Skin of body (tissue), 1 donor: ENCODE measurements at regions not wholly inside any gene's neighbourhood (a gene's known extent, or its start where the extent isn't known, plus 50 kb on each side); places are given as distances from the start of the nearest gene placed in this dataset.
"Not testable (repeated sequence)": the region's sequence is repeated elsewhere in the genome, so short reads cannot be mapped to it uniquely, and the experiment has no call there.

Experiments
- DNase-seq: peaks from one replicate; lab custom pipeline; 2025; lab: John Stamatoyannopoulos, UW

- DNase-seq: peak; percentile 14
Observed at GRCh38 chr14:83975435-83975834, 1554.5 kb upstream of the FLRT2 start.

GRCh38 chr14:83975841-83976770 lies 1553.8 kb upstream of the FLRT2 start:
- DNase-seq: peak; percentile 35

GRCh38 chr14:83977583-83977982 lies 1552.4 kb upstream of the FLRT2 start:
- DNase-seq: no peak

- not testable (repeated sequence) for DNase-seq
Observed at GRCh38 chr14:83981676-83982258, 1548.2 kb upstream of the FLRT2 start.

GRCh38 chr14:83988275-83988674 lies 1541.7 kb upstream of the FLRT2 start:
- no peak for DNase-seq

GRCh38 chr14:83991666-83992065 lies 1538.3 kb upstream of the FLRT2 start:
- no peak for DNase-seq

GRCh38 chr14:83992857-83993256 lies 1537.1 kb upstream of the FLRT2 start:
- DNase-seq: no peak

GRCh38 chr14:83993545-83993944 lies 1536.4 kb upstream of the FLRT2 start:
- no peak for DNase-seq

GRCh38 chr14:83994020-83994419 lies 1535.9 kb upstream of the FLRT2 start:
- no peak for DNase-seq

- no peak for DNase-seq
Observed at GRCh38 chr14:84001023-84001422, 1528.9 kb upstream of the FLRT2 start.

- no peak for DNase-seq
Observed at GRCh38 chr14:84003346-84003745, 1526.6 kb upstream of the FLRT2 start.

- peak; percentile 19 for DNase-seq
Observed at GRCh38 chr14:84006643-84007155, 1523.2 kb upstream of the FLRT2 start.

- no peak for DNase-seq
Observed at GRCh38 chr14:84013424-84013823, 1516.5 kb upstream of the FLRT2 start.

- DNase-seq: no peak
Observed at GRCh38 chr14:84017495-84017894, 1512.4 kb upstream of the FLRT2 start.

- no peak for DNase-seq
Observed at GRCh38 chr14:84021433-84021832, 1508.5 kb upstream of the FLRT2 start.

GRCh38 chr14:84024231-84024820 lies 1505.6 kb upstream of the FLRT2 start:
- DNase-seq: no peak

- DNase-seq: no peak
Observed at GRCh38 chr14:84025106-84026012, 1504.6 kb upstream of the FLRT2 start.

GRCh38 chr14:84027351-84027750 lies 1502.6 kb upstream of the FLRT2 start:
- DNase-seq: peak; percentile 5

GRCh38 chr14:84028080-84028604 lies 1501.8 kb upstream of the FLRT2 start:
- no peak for DNase-seq

- no peak for DNase-seq
Observed at GRCh38 chr14:84029246-84029645, 1500.7 kb upstream of the FLRT2 start.

- no peak for DNase-seq
Observed at GRCh38 chr14:84029720-84030119, 1500.2 kb upstream of the FLRT2 start.
